Erythroblast (primary cell): ENCODE measurements at regions not wholly inside any gene's neighbourhood (a gene's known extent, or its start where the extent isn't known, plus 50 kb on each side); places are given as distances from the start of the nearest gene placed in this dataset.

Experiments used
- GATA1 ChIP-seq: IDR thresholded peaks from 2 replicates; pipeline ENCODE4 v1.6.1; 2011; ENCODE audit warnings: low read depth, mild to moderate bottlenecking, control low read depth, low read length, moderate library complexity
- POLR2A ChIP-seq: IDR thresholded peaks from 2 replicates; pipeline ENCODE4 v1.6.1; 2011; ENCODE audit warnings: mild to moderate bottlenecking, low read length

DNA sequence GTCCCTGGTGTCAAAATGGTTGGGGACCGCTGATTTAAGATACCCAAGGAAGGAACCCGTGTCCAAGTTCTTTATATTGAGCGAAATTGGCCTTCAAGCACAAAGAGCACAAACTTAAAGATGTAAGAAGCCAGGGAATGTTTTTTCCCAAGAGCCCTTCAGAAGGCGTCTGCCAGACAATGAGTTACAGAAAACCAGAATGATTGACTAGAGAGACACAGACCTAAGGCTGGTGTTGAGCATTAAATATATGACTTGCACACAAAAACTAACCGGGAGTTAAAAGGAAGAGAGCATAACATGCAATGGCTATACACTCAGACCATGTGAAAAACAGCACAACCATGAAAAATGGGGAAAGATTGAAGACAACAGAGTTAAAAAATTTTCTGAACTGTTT, 157.5 kb upstream of the FAM9B start:
- TF ChIP-seq POLR2A (no peak), GATA1 (no peak)
